ENCODE measurements at regions not wholly inside any gene's neighbourhood (a gene's known extent, or its start where the extent isn't known, plus 50 kb on each side); places are given as distances from the start of the nearest gene placed in this dataset.

GRCh38 chrX:127390316-127390715, 570.8 kb downstream of the PRR32 start:
- no peaks in the 10 kb centered on the region for H3K4me1 ChIP-seq (ENCODE audit: control insufficient read depth, insufficient read depth, low read length)

GRCh38 chrX:127389900-127390299, 570.4 kb downstream of the PRR32 start:
- Histone ChIP-seq H3K27ac (ENCODE audit: extremely low read depth, low read depth, low read length) (no peak overlapping the region), H3K4me3 (ENCODE audit: low read depth, low read length) (no peak overlapping the region), H3K9me3 (ENCODE audit: control insufficient read depth, insufficient read depth, low read depth, low read length) (no peaks in the 10 kb centered on the region), H3K4me1 (ENCODE audit: control insufficient read depth, insufficient read depth, low read length) (no peaks in the 10 kb centered on the region), H3K36me3 (ENCODE audit: control insufficient read depth in 2 of 2, insufficient read depth in 1 of 2, low read length in 2 of 2) (no peaks in the 10 kb centered on the region)
- ChIA-PET POLR2A (no interaction called here), CTCF (no interaction called here)
- no peak for TF ChIP-seq ZNF549 (tag by site-specific recombination; IDR thresholded peaks at IDR 0.05)
- TF ChIP-seq ZNF529 (tag by site-specific recombination; IDR thresholded peaks at IDR 0.05; ENCODE audit: insufficient replicate concordance), result no peak
- no peak for TF ChIP-seq ZNF596 (tag by site-specific recombination; IDR thresholded peaks at IDR 0.05)
- TF ChIP-seq IKZF3 (tag by site-specific recombination; IDR thresholded peaks at IDR 0.05), result no peak
- TF ChIP-seq ZSCAN23 (tag by site-specific recombination; IDR thresholded peaks at IDR 0.05), result no peak

More at GRCh38 chrX:127390316-127390715, 570.8 kb downstream of the PRR32 start:
- H3K36me3 ChIP-seq (ENCODE audit: control insufficient read depth in 2 of 2, insufficient read depth in 1 of 2, low read length in 2 of 2), result no peaks in the 10 kb centered on the region
- no peak overlapping the region for H3K4me3 ChIP-seq (ENCODE audit: low read depth, low read length)
- no peaks in the 10 kb centered on the region for H3K9me3 ChIP-seq (ENCODE audit: control insufficient read depth, insufficient read depth, low read depth, low read length)
- no peak overlapping the region for H3K27ac ChIP-seq (ENCODE audit: extremely low read depth, low read depth, low read length)
- no peak for TF ChIP-seq ZNF311 (tag by site-specific recombination; IDR thresholded peaks at IDR 0.05; ENCODE audit: borderline replicate concordance)
- TF ChIP-seq ZNF16 (tag by site-specific recombination; IDR thresholded peaks at IDR 0.05; ENCODE audit: low read depth), result no peak
- ChIA-PET POLR2A (no interaction called here), CTCF (no interaction called here)
